Activated T-helper 1 cell treated with Interleukin-2 at 50 U/mL for 16 hours (primary cell): ENCODE measurements at regions not wholly inside any gene's neighbourhood (a gene's known extent, or its start where the extent isn't known, plus 50 kb on each side); places are given as distances from the start of the nearest gene placed in this dataset.

Experiments used
- DNase-seq: peaks from one replicate; pipeline ENCODE4 v3.0.0-alpha.2; 2020; ENCODE audit warnings: low read depth

GRCh38 chr1:55500601-55501000 is 285.4 kb upstream of the USP24 start:
- DNase-seq: no peak

DNA sequence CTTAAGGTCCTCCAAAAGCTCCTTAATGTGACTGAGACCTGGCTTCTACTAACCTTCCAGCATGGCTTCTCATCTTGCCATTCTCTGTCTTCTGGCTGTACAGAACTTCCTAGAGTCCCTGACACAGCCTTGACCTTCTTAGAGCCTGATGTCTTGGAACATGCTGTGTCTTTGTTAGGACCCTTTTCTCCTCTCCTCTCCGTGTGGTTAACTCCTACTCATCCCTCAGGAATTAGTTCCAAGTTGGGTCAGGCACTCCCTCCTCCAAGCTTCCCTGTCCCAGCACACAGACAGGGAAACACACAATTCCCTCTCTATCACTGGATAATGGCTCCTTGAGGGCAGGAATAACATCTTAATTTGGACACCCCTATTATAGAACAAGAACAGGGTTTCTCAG is 275.4 kb upstream of the USP24 start:
- no peak for DNase-seq

DNA sequence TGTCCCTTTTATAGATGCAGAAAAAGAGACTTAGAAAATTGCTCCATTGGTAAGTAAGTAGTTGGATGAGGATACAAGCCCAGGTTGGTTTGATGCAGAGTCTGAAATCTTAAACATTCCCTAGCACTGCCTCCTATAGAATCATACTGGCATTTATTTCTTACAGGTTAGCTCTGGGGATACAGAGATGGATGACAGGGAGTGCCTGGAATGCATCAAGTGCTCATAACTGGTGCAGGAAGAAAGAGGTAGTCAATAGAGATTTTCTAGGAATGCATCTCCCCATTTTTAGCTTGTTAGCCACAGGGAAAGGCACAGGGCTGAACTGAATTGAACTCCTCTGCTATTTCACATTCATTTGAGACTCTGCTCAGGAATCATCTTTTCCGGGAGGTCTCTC is 269.0 kb upstream of the USP24 start:
- no peak for DNase-seq

GRCh38 chr1:55483523-55483922 is 268.4 kb upstream of the USP24 start:
- DNase-seq: no peak

- DNase-seq: no peak
Observed at GRCh38 chr1:55481634-55482033, 266.5 kb upstream of the USP24 start.

- no peak for DNase-seq
Observed at GRCh38 chr1:55480029-55480795, 265.0 kb upstream of the USP24 start.

DNA sequence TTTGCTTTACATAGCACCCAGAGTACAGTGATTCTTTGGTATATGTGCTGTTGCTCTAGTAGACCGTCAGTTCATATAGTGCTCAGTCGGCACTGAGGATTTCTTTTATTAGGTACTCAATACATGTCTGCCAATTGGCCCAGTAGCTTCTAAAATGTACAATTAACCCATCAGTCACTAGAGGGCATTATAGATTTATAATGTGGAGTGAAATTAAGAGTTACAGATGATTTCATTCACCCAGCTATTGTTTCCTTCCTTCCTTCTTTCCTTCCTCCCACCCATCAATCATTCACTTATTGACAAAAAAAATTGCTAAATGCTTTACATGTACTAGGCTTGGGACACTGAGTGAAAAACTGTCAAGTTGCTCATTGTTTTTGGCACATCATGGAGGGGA is 263.6 kb upstream of the USP24 start:
- DNase-seq: no peak

- no peak for DNase-seq
Observed at GRCh38 chr1:55477953-55478352, 262.8 kb upstream of the USP24 start.

GRCh38 chr1:55476445-55477015 is 261.4 kb upstream of the USP24 start:
- no peak for DNase-seq

DNA sequence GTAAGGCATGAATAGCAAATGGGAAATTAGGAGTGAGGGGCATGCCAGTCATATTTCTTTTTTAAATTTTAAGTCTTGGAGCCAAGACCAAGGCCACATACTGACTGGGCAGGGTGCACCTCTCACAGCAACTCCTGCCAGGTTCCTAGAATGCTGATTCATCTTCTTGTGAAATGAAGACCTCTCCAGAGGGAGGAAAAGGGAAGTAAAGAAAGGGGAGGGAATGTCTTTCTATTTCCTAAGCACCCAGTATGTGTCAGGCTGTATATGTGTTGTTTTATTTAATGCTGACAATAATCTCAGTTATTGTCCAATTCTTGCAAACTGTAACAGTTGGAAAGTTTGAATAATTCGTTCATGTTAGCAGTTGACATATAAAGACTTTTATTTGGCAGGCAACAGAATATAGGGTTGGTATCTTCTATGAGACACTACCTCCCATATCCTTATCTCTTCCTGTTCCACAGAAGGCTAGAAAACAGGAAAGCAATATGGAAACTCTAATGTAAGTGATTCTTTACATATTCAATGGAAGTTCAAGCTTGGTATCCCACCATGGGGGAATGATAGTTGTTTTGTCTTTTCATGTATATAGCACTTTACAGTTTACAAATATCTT is 259.1 kb upstream of the USP24 start:
- DNase-seq: no peak

DNA sequence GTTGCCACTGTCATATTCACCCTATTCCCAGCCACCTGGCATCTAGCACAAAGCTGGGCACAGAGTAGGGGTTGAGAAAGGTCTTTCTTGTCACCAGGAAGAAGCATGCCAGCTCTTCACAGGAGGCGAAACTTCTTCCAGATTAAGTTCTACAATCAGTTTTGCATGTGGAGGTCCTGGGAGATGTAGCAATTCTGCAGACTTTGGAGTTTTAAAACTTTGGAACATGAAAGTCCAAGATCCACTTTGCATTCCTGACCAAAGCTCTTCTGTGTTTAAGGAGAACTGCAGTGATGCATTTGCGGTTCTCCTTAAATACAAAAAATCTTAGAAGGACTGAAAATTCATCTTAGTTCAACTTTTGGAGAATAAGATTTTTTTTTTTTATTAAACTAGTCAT is 258.5 kb upstream of the USP24 start:
- no peak for DNase-seq

- DNase-seq: no peak
Observed at GRCh38 chr1:55472784-55473183, 257.6 kb upstream of the USP24 start.

DNA sequence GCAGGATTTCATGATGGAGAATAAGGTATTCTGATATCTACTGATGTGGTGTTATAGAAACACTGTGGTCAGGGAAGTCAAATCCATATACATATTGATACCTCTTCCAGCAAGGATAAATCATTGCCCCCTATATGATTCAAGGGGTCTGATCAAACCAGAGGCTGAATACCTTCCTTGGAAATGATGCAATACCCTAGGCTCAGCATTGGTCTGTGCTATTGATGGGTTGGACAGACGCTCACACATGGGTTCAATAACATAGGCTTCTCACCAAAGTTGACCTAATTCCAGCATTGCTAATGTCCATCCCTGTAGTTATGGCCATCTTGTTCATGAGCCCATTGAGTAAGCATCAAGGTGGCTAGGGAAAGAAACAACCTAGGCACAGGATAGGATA is 257.0 kb upstream of the USP24 start:
- no peak for DNase-seq

DNA sequence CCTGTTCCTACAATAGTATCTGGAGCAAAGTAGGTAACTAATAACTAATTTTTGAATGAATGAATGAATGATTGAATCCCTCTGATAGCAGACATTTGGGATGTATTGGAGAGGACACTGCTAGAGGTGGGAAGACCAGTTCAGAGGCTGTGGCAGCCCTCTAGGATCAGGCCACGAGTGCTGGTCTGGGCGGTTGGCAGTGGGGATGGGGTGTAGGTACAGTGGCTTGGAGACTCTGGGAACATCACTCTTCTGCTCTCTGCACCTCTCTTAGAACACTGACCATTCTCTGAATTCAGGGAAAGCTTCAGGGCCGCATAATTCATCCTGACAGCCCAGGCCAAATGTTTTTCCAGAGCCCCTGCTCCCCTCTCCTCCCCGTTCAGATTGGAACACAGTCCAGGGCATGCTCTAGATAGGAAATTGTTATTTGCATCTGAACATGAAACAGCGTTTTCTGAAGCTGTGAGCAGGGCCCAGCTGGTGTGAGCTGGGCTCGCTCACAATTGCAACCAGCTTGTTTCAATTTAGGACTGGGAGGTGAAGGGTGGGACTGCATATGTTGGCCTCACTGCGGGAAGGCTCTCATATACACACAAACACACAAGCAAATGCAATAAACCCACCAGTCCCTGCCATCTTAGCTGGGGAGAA is 253.1 kb upstream of the USP24 start:
- DNase-seq: no peak

- DNase-seq: no peak
Observed at GRCh38 chr1:55466921-55467320, 251.8 kb upstream of the USP24 start.

- no peak for DNase-seq
Observed at GRCh38 chr1:55466373-55466772, 251.2 kb upstream of the USP24 start.

DNA sequence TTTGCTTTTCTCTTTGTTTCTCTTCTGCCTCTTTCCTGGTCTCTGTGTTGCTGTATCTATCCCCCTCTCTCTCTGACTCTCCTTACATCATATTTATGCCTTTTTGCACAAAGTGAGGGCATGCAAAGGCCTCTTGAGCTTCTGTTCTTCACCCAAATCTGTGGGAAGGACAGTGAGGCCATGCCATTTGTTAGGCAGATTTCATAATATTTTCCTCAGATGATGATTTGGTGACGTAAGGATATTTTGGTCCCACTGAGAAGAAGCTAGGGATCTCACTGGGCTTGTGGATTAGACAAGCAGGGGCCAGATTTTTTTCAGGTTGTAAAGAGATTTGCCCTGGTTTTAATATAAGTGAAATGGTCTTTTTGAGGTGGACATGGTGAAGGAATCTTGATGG is 249.4 kb upstream of the USP24 start:
- no peak for DNase-seq

DNA sequence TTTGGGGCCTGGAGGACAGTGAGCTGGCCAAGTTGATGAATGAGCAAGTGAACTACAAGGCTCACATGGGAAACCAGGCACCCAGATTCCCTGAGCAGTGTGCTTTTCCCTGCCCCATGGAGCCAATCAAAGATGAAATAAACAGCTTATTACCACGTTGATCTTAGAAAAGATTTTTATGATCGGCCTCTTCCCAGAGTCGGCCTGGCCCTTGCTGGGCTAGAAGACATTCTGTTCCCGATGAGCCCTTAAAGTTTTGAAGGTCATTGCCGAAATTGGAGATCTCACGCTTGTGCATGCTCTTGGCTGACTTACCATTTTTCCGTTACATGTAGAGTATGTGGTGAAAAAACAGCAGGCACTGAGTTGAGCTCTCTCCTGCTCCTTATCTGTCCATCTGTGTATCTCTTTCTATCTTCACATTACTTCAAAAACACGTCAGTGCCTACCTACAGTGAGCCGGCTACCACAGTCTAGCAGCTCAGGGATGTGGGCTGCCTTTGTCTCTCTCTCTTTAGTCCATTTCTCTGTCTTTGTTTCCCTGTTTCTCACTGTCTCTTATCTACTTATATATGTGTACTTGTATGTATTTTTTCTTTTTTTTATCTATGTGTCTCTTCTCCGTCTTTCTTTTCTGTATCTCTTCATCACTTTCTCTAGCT is 248.8 kb upstream of the USP24 start:
- no peak for DNase-seq

DNA sequence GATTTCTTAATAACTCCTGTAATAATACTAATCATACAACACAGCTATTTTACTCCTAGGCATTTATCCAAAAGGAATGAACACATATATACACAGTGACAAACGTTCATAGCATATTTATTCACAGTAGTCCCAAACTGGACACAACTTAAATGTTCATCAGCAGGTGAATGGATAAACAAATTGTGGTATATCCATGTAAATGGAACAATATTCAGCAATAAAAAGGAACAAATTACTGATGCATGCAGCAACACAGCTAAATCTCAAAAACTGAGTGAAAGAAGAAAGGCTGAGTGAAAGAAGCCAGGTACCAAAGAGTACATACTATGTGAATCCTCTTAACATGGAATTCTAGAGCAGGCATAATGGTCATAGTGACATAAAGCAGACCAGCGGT is 242.7 kb upstream of the USP24 start:
- no peak for DNase-seq

GRCh38 chr1:55456971-55457370 is 241.8 kb upstream of the USP24 start:
- DNase-seq: no peak

DNA sequence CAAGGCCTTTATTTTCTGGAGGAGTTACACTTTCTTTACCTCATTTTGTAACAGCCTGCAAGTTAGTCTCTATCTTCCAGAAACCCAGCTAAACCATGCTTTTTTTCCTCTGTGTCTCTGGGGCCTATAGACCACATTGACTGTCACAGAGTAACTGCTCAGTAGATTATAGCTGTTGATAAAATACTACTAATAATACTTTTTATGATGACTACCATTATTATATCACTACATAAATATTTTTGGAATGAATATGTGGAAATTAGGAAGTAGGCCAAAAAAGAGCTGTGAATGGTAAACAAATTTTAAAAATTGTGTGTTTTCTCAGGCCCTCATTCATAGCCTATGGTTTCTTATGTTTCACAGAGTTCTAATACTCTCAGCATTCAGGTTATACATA is 233.1 kb upstream of the USP24 start:
- no peak for DNase-seq

DNA sequence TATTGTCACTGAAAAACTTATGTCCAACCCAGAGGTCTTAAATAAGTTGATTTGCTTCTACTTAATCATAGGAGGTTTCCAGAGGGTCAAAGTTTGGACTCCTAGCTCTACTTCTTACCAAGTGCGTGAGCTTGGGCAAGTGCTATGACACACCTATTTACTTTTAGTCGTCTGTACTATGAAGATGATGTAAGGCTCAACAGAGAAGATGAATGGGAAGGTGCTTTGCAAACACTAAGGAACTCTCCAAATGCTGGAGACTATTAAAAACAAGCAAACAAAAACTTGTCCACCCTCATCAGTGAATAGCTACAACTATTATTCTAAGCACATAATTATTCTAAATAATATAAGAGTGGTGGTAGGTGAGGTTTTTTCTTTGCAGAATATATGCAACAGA is 232.3 kb upstream of the USP24 start:
- no peak for DNase-seq

DNA sequence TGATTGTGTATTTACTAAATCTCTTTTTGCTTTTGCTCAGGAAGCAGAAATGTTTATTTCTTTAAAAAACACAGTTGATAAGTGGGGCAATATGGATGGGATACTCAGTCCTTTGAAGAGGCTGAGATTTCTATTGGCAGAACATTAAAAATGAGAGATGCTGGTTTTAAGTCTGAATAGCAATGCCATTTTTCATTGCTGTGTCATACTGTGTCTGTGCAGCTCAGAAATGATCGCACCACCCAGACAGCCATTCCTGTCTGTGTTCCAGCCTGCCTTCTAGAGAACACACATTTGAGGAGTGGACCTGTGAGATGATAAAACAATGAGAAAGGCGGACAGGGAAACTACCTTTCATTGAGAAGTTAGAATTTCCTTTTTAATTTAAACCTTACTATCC is 231.2 kb upstream of the USP24 start:
- no peak for DNase-seq
